ENCODE measurements at regions not wholly inside any gene's neighbourhood (a gene's known extent, or its start where the extent isn't known, plus 50 kb on each side); places are given as distances from the start of the nearest gene placed in this dataset.

DNA sequence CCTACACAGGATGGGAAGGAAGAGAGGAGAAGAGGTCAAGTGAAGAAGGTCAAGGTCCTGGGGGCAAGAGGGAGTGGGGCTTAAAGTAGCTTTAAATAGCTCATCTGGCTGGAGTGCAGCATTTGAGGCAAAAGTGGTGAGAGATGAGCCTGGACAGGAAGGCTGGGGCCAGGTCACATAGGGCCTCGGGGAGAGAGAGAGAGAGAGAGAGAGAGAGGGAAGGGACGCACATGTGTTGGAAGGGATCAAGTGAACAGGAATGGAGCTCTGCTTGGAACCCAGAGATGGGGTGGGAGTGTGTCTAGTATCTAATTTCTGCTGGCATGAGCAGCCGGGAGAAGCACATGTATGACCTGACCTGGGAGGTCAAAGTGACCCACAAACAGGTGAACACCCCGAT, 407.5 kb downstream of the MED13L start (continued):
- TF ChIP-seq, protein P1, sequence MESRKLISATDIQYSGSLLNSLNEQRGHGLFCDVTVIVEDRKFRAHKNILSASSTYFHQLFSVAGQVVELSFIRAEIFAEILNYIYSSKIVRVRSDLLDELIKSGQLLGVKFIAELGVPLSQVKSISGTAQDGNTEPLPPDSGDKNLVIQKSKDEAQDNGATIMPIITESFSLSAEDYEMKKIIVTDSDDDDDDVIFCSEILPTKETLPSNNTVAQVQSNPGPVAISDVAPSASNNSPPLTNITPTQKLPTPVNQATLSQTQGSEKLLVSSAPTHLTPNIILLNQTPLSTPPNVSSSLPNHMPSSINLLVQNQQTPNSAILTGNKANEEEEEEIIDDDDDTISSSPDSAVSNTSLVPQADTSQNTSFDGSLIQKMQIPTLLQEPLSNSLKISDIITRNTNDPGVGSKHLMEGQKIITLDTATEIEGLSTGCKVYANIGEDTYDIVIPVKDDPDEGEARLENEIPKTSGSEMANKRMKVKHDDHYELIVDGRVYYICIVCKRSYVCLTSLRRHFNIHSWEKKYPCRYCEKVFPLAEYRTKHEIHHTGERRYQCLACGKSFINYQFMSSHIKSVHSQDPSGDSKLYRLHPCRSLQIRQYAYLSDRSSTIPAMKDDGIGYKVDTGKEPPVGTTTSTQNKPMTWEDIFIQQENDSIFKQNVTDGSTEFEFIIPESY (IDR thresholded peaks at IDR 0.05; ENCODE audit: extremely low read depth, insufficient replicate concordance, low read length), result no peak
- no peak for TF ChIP-seq SP1 (IDR thresholded peaks at IDR 0.05; ENCODE audit: low read depth)
- no peak for TF ChIP-seq JUND (IDR thresholded peaks at IDR 0.05)

DNA sequence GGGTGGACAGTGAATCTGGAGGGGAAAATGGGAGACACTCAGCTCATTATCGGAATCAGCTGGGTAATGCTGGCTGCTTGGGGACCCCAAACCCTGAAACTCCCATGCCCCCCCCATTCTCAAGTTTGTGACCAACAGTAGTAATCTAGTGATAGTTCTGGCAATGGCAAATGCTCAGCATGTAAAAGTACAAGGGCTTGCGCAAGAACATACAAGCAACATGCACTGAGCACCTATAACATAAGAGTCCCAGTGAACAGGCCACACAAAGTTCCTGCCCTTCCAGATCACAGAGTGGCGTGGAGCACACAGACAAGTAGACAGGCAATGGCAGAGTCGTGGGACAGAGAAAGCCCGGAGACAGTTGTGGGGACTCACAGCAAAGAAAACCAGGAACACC, 407.9 kb downstream of the MED13L start:
- DNase-seq (ENCODE audit: low read depth, low spot score) (no peak), ATAC-seq (no peak)
- no peaks in the 10 kb centered on the region for H3K36me3 ChIP-seq (ENCODE audit: control insufficient read depth in 1 of 2, insufficient read depth in 2 of 2, low read length in 2 of 2)
- BruUV-seq (replicated peaks), result no TSS peak
- no peak overlapping the region for H3K4me3 ChIP-seq (replicated peaks in 1 of 2; ENCODE audit: low read depth in 1 of 2, low read length in 2 of 2)
- H3K79me2 ChIP-seq (ENCODE audit: insufficient read depth, low read length), result no peaks in the 10 kb centered on the region
- H2AFZ ChIP-seq (ENCODE audit: low read depth, low read length, poor library complexity, severe bottlenecking), result no peak overlapping the region
- RAD21 ChIA-PET (ENCODE audit: low non-redundant PET in 1 of 2, low total read pairs in 2 of 2, uncharacterized antibody in 2 of 2, unreplicated experiment in 2 of 2), result no interaction called here
- CTCF ChIA-PET, result interaction anchor here (0.5 kb wide), 1 partner anchor 1208 kb away, joined by 3 read pairs; no protein-coding TSS in a partner anchor
- TF ChIP-seq CEBPB (IDR thresholded peaks at IDR 0.05; ENCODE audit: low read depth), result 0 out of 2 replicates have a peak, but pooled peaks have one; percentile 13
- TF ChIP-seq, protein P2, sequence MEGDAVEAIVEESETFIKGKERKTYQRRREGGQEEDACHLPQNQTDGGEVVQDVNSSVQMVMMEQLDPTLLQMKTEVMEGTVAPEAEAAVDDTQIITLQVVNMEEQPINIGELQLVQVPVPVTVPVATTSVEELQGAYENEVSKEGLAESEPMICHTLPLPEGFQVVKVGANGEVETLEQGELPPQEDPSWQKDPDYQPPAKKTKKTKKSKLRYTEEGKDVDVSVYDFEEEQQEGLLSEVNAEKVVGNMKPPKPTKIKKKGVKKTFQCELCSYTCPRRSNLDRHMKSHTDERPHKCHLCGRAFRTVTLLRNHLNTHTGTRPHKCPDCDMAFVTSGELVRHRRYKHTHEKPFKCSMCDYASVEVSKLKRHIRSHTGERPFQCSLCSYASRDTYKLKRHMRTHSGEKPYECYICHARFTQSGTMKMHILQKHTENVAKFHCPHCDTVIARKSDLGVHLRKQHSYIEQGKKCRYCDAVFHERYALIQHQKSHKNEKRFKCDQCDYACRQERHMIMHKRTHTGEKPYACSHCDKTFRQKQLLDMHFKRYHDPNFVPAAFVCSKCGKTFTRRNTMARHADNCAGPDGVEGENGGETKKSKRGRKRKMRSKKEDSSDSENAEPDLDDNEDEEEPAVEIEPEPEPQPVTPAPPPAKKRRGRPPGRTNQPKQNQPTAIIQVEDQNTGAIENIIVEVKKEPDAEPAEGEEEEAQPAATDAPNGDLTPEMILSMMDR (IDR thresholded peaks at IDR 0.05 in 2 of 3, conservative IDR thresholded peaks at IDR 0.05 in 1 of 3; ENCODE audit: borderline replicate concordance in 1 of 3, insufficient read depth in 1 of 3, low read depth in 2 of 3, low read length in 2 of 3), result no peak
- no peak overlapping the region for H3K27ac ChIP-seq (ENCODE audit: low read depth, low read length)
- H3K4me2 ChIP-seq (ENCODE audit: low read length), result no peak overlapping the region
- H3K9me2 ChIP-seq (ENCODE audit: insufficient read depth), result no peaks in the 10 kb centered on the region
- H3K4me1 ChIP-seq (ENCODE audit: control insufficient read depth in 1 of 2, insufficient read depth in 2 of 2, low read length in 2 of 2), result peaks cover 36 to 43% of the 10 kb centered on the region in 2 experiments
- H4K20me1 ChIP-seq (ENCODE audit: insufficient read depth), result no peaks in the 10 kb centered on the region
- intact Hi-C loops (cut with micrococcal nuclease), result no loop called here
- no peak overlapping the region for H3K9ac ChIP-seq (ENCODE audit: low read length)
- POLR2A ChIA-PET, result no interaction called here
- no peaks in the 10 kb centered on the region for H3K9me3 ChIP-seq (ENCODE audit: control insufficient read depth in 1 of 2, insufficient read depth in 1 of 2, low read depth in 1 of 2, low read length in 2 of 2)
- 0 out of 2 replicates have a peak, but pooled peaks cover 7% of the 10 kb centered on the region for H3K27me3 ChIP-seq (ENCODE audit: insufficient read depth, low read length)

Measured in HCT116 (cell line).